ENCODE measurements at regions not wholly inside any gene's neighbourhood (a gene's known extent, or its start where the extent isn't known, plus 50 kb on each side); places are given as distances from the start of the nearest gene placed in this dataset.

- Histone ChIP-seq H3K23ac (ENCODE audit: insufficient read length, low read depth, low read length) (no peak overlapping the region), H3K27me3 (ENCODE audit: insufficient read depth, low read length) (no peaks in the 10 kb centered on the region), H2BK20ac (ENCODE audit: low read depth, low read length, poor library complexity, severe bottlenecking) (no peak overlapping the region), H3K27ac (ENCODE audit: insufficient read length, low read depth, low read length) (no peak overlapping the region), H3K14ac (ENCODE audit: insufficient read depth, low read length) (no peak overlapping the region), H3K56ac (ENCODE audit: insufficient read length, low read depth, low read length) (no peak overlapping the region), H3K23me2 (ENCODE audit: insufficient read length, low read depth, low read length, poor library complexity, severe bottlenecking) (no peaks in the 10 kb centered on the region), H4K5ac (ENCODE audit: insufficient read length, low read depth, low read length) (no peak overlapping the region), H3K79me1 (ENCODE audit: insufficient read depth, low read depth, low read length, poor library complexity, severe bottlenecking) (no peaks in the 10 kb centered on the region), H3K4me1 (ENCODE audit: insufficient read depth, low read length) (no peaks in the 10 kb centered on the region), H3K9me3 (ENCODE audit: control insufficient read depth, low read depth, low read length) (peaks cover under 1% of the 10 kb centered on the region), H4K91ac (ENCODE audit: insufficient read length, low read depth, low read length) (no peak overlapping the region), H2BK12ac (ENCODE audit: insufficient read length, low read depth, low read length) (no peak overlapping the region), H2AFZ (ENCODE audit: low read length) (no peak overlapping the region), H3K4me2 (ENCODE audit: insufficient read depth, insufficient read length, low read length) (no peak overlapping the region), H3T11ph (ENCODE audit: low read length) (no peak overlapping the region), H4K20me1 (ENCODE audit: control insufficient read depth, insufficient read depth, insufficient read length) (no peaks in the 10 kb centered on the region), H2BK5ac (ENCODE audit: insufficient read length, low read length) (no peak overlapping the region), H2BK120ac (ENCODE audit: low read depth, low read length, poor library complexity, severe bottlenecking) (no peak overlapping the region), H3K18ac (ENCODE audit: insufficient read length, low read depth, low read length) (no peak overlapping the region), H3K9ac (ENCODE audit: extremely low read depth, insufficient read length, low read length) (no peak overlapping the region), H2AK5ac (ENCODE audit: insufficient read length, low read length) (no peak overlapping the region), H2BK15ac (ENCODE audit: low read depth, low read length) (no peak overlapping the region), H3K4ac (ENCODE audit: low read depth, low read length) (no peak overlapping the region), H4K8ac (replicated peaks; ENCODE audit: insufficient read length, low read depth, low read length) (no peak overlapping the region), H3K79me2 (ENCODE audit: insufficient read depth, low read length) (no peaks in the 10 kb centered on the region)
- Mint-ChIP-seq H3K36me3 (ENCODE audit: insufficient read depth in 1 of 3, low read depth in 3 of 3) (peaks cover 0 to 6% (median 5%) of the 10 kb centered on the region in 3 experiments; a peak in 4 of 7 replicates), H3K9me3 (peaks cover 64 to 68% of the 10 kb centered on the region in 2 experiments), H3K4me1 (peaks cover 10 to 45% of the 10 kb centered on the region in 2 experiments), H3K4me3 (no peak overlapping the region; a peak in 1 of 5 replicates), H3K27me3 (ENCODE audit: low read depth) (peaks cover 3% of the 10 kb centered on the region; the same call in 1 of the 2 replicates), H3K27ac (no peak overlapping the region)
- WGBS (ENCODE audit: extremely low coverage, insufficient read length, low lambda C conversion rate) = no CpG with 5 or more reads among the region's 7 CpGs
- DNase-seq = no peak
- no peak for TF ChIP-seq CTCF (conservative IDR thresholded peaks at IDR 0.05)
These were observed 583.0 kb downstream of the BCOR start for GRCh38 chrX:39514801-39515200.

Measured in H9 (cell line).